ENCODE measurements at regions not wholly inside any gene's neighbourhood (a gene's known extent, or its start where the extent isn't known, plus 50 kb on each side); places are given as distances from the start of the nearest gene placed in this dataset.

DNA sequence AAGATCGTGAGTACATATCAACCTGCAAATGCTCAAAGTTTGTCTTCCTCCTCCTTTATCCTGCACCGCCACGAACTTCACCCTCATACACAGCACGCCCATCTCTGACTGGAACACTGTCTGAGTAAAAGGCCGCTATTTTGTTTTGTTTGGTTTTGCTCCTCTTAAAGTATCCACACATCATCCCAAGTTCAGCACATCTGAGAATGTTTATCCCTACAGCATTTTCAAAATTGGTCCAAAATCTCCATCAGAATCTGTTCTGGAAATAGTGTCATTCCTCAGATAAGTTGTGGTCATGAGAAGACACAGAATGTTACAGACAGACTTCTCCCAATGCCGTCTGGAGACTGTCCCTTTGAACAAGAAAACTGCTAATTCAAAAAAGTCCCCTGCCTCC, 251.6 kb upstream of the ARID1B start:
- H3K27ac ChIP-seq (ENCODE audit: poor library complexity, severe bottlenecking) = no peak overlapping the region
- no peaks in the 10 kb centered on the region for H3K4me1 ChIP-seq (ENCODE audit: insufficient read depth, poor library complexity, severe bottlenecking)
- no peaks in the 10 kb centered on the region for H3K36me3 ChIP-seq (ENCODE audit: low read depth)
- H3K27me3 ChIP-seq (ENCODE audit: insufficient read depth, poor library complexity, severe bottlenecking) = no peaks in the 10 kb centered on the region
- peaks cover under 1% of the 10 kb centered on the region for H3K9me3 ChIP-seq (ENCODE audit: severe bottlenecking)
- TF ChIP-seq, protein P1, sequence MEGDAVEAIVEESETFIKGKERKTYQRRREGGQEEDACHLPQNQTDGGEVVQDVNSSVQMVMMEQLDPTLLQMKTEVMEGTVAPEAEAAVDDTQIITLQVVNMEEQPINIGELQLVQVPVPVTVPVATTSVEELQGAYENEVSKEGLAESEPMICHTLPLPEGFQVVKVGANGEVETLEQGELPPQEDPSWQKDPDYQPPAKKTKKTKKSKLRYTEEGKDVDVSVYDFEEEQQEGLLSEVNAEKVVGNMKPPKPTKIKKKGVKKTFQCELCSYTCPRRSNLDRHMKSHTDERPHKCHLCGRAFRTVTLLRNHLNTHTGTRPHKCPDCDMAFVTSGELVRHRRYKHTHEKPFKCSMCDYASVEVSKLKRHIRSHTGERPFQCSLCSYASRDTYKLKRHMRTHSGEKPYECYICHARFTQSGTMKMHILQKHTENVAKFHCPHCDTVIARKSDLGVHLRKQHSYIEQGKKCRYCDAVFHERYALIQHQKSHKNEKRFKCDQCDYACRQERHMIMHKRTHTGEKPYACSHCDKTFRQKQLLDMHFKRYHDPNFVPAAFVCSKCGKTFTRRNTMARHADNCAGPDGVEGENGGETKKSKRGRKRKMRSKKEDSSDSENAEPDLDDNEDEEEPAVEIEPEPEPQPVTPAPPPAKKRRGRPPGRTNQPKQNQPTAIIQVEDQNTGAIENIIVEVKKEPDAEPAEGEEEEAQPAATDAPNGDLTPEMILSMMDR (IDR thresholded peaks at IDR 0.05; ENCODE audit: poor library complexity, severe bottlenecking) = no peak
- ATAC-seq (ENCODE audit: low read depth) (no peak), DNase-seq (ENCODE audit: low spot score) (no peak)
- no peak overlapping the region for H3K4me3 ChIP-seq (ENCODE audit: severe bottlenecking)

DNA sequence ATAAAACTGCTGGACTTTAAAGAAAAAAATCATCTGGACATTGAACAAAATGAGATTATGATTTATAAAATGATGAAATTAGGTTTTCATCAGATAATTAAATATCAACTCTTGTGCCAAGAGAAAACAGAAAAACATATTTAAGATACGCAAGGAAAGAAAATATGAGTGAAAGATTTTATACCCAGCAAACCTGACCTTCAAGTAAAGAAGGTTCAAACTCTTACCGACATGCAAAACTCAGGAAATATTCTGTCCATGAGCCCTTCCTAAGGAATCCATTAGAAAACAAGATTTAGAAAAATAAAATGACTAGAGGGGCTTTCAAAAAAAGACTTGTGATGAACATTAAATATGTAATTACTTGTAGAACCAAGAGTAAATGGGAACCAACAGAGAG, 257.2 kb upstream of the ARID1B start:
- no peak overlapping the region for H3K27ac ChIP-seq (ENCODE audit: poor library complexity, severe bottlenecking)
- H3K4me1 ChIP-seq (ENCODE audit: insufficient read depth, poor library complexity, severe bottlenecking) = no peaks in the 10 kb centered on the region
- no peak for ATAC-seq (ENCODE audit: low read depth)
- no peak for DNase-seq (ENCODE audit: low spot score)
- peaks cover 9% of the 10 kb centered on the region for H3K9me3 ChIP-seq (ENCODE audit: severe bottlenecking)
- no peaks in the 10 kb centered on the region for H3K27me3 ChIP-seq (ENCODE audit: insufficient read depth, poor library complexity, severe bottlenecking)
- H3K36me3 ChIP-seq (ENCODE audit: low read depth) = no peaks in the 10 kb centered on the region
- TF ChIP-seq, protein P1 (IDR thresholded peaks at IDR 0.05; ENCODE audit: poor library complexity, severe bottlenecking) = no peak
- no peak overlapping the region for H3K4me3 ChIP-seq (ENCODE audit: severe bottlenecking)

DNA sequence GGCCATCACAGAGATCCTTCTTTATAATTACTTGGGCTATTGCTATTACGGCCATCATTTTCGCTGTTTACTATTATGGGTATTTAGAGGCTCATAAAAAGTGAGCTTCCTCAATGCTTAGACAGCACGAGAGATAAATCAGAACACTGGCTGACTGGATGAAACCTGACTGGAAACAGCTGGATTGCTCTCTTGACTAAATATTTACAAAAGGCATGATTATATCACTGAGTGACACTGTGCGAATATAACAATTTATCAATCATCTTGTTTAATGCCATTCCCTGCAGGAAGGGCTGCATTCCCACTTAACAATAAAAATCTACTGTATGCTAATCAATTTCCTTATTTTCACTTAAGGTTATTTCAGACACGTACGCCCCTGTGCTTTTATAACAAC, 260.1 kb upstream of the ARID1B start:
- TF ChIP-seq, protein P1 (IDR thresholded peaks at IDR 0.05; ENCODE audit: poor library complexity, severe bottlenecking) = no peak
- no peak overlapping the region for H3K4me3 ChIP-seq (ENCODE audit: severe bottlenecking)
- H3K9me3 ChIP-seq (ENCODE audit: severe bottlenecking) = peaks cover 9% of the 10 kb centered on the region
- DNase-seq (ENCODE audit: low spot score) = no peak
- no peak for ATAC-seq (ENCODE audit: low read depth)
- no peak overlapping the region for H3K27ac ChIP-seq (ENCODE audit: poor library complexity, severe bottlenecking)
- no peaks in the 10 kb centered on the region for H3K36me3 ChIP-seq (ENCODE audit: low read depth)
- H3K27me3 ChIP-seq (ENCODE audit: insufficient read depth, poor library complexity, severe bottlenecking) = no peaks in the 10 kb centered on the region
- H3K4me1 ChIP-seq (ENCODE audit: insufficient read depth, poor library complexity, severe bottlenecking) = no peaks in the 10 kb centered on the region

- Histone ChIP-seq H3K27me3 (ENCODE audit: insufficient read depth, poor library complexity, severe bottlenecking) (no peaks in the 10 kb centered on the region), H3K36me3 (ENCODE audit: low read depth) (no peaks in the 10 kb centered on the region), H3K4me1 (ENCODE audit: insufficient read depth, poor library complexity, severe bottlenecking) (no peaks in the 10 kb centered on the region), H3K27ac (ENCODE audit: poor library complexity, severe bottlenecking) (no peak overlapping the region), H3K9me3 (ENCODE audit: severe bottlenecking) (peaks cover 6% of the 10 kb centered on the region), H3K4me3 (ENCODE audit: severe bottlenecking) (no peak overlapping the region)
- TF ChIP-seq, protein P1 (IDR thresholded peaks at IDR 0.05; ENCODE audit: poor library complexity, severe bottlenecking) = no peak
- DNase-seq (ENCODE audit: low spot score) = no peak
- no peak for ATAC-seq (ENCODE audit: low read depth)
These were observed 261.9 kb upstream of the ARID1B start for GRCh38 chr6:156515242-156515641.

DNA sequence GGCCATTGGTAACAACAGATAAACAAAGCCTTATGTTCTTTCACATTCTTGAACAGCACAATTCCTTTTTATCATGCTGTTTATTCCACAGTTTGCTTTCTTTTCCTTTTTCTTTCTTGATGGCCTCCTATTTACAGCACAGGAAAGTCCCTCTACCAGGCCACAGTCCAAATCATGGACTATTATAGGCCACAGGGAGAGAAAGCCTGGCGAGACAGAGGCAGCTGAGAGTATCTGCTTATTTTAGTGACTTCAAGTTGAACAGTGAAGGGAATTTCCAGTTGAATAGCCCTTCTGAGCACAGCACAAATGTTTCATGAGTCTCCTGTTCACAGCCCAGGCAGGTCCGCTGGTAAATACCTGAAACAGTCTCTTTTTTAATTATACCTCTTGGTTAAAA, 263.7 kb upstream of the ARID1B start:
- Histone ChIP-seq H3K9me3 (ENCODE audit: severe bottlenecking) (no peaks in the 10 kb centered on the region), H3K27me3 (ENCODE audit: insufficient read depth, poor library complexity, severe bottlenecking) (no peaks in the 10 kb centered on the region), H3K4me3 (ENCODE audit: severe bottlenecking) (no peak overlapping the region), H3K4me1 (ENCODE audit: insufficient read depth, poor library complexity, severe bottlenecking) (no peaks in the 10 kb centered on the region), H3K36me3 (ENCODE audit: low read depth) (no peaks in the 10 kb centered on the region), H3K27ac (ENCODE audit: poor library complexity, severe bottlenecking) (no peak overlapping the region)
- ATAC-seq (ENCODE audit: low read depth) = no peak
- TF ChIP-seq, protein P1 (IDR thresholded peaks at IDR 0.05; ENCODE audit: poor library complexity, severe bottlenecking) = no peak
- no peak for DNase-seq (ENCODE audit: low spot score)

Measured in RWPE2 (cell line).